Keratinocyte (primary cell): ENCODE measurements at regions not wholly inside any gene's neighbourhood (a gene's known extent, or its start where the extent isn't known, plus 50 kb on each side); places are given as distances from the start of the nearest gene placed in this dataset.

Experiments
- DNase-seq: peaks from one replicate; pipeline ENCODE4 v3.0.0-alpha.2; 2011; ENCODE audit warnings: low read depth, missing footprints, low spot score
- FAIRE-seq: peaks from 2 replicates; lab custom pipeline; 2011; peaks lifted over from hg19 to GRCh38; lab: Jason Lieb, UNC
- H2AFZ ChIP-seq: 2 replicates; pipeline ENCODE4 v1.6.0; 2012; ENCODE audit warnings: low read length, control low read depth, inconsistent platforms; ENCODE audit not compliant: control insufficient read depth
- H3K27ac ChIP-seq: 2 replicates; pipeline ENCODE4 v1.5.1; 2011; ENCODE audit warnings: low read length; ENCODE audit not compliant: control insufficient read depth, insufficient read depth
- H3K27me3 ChIP-seq: 3 replicates; pipeline ENCODE4 v1.6.0; 2011; ENCODE audit warnings: low read length; ENCODE audit not compliant: control insufficient read depth, insufficient read depth; ENCODE audit errors: extremely low read depth
- H3K36me3 ChIP-seq, 2 experiments: 2 replicates in 1 of 2; 3 replicates in 1 of 2; pipeline ENCODE4 v1.5.1; 2011; ENCODE audit warnings: low read length in 2 of 2, mild to moderate bottlenecking in 1 of 2; ENCODE audit not compliant: control insufficient read depth in 2 of 2, insufficient read depth in 2 of 2; ENCODE audit errors: extremely low read depth in 1 of 2
- H3K4me1 ChIP-seq: 3 replicates; pipeline ENCODE4 v1.5.1; 2011; ENCODE audit warnings: low read length; ENCODE audit not compliant: control insufficient read depth, insufficient read depth; ENCODE audit errors: extremely low read depth
- H3K4me2 ChIP-seq: 3 replicates; pipeline ENCODE4 v1.6.0; 2011; ENCODE audit warnings: low read depth, low read length; ENCODE audit not compliant: control insufficient read depth, insufficient read depth; ENCODE audit errors: extremely low read depth
- H3K4me3 ChIP-seq, 3 experiments: fragments of 200-600 bp in 1 of 3; sonication (generic) in 1 of 3; 2 replicates in 2 of 3; 3 replicates in 1 of 3; pipeline ENCODE4 v1.5.1; 2011 to 2016; ENCODE audit warnings: low read length in 3 of 3, mild to moderate bottlenecking in 3 of 3, control low read depth in 2 of 3, inconsistent platforms in 1 of 3, low read depth in 1 of 3, mixed read lengths in 1 of 3, mixed run types in 1 of 3, moderate library complexity in 1 of 3; ENCODE audit not compliant: control insufficient read depth in 2 of 3, insufficient read depth in 2 of 3; ENCODE audit errors: extremely low read depth in 1 of 3
- H3K79me2 ChIP-seq: 2 replicates; pipeline ENCODE4 v1.6.0; 2012; ENCODE audit warnings: low read length; ENCODE audit not compliant: control insufficient read depth, insufficient read depth
- H3K9ac ChIP-seq: 3 replicates; pipeline ENCODE4 v1.6.0; 2011; ENCODE audit warnings: low read length; ENCODE audit not compliant: control insufficient read depth, insufficient read depth; ENCODE audit errors: extremely low read depth
- H3K9me1 ChIP-seq: 3 replicates; pipeline ENCODE4 v1.6.0; 2011; ENCODE audit warnings: low read length; ENCODE audit not compliant: control insufficient read depth, insufficient read depth; ENCODE audit errors: extremely low read depth
- H3K9me3 ChIP-seq: 2 replicates; pipeline ENCODE4 v1.5.1; 2012; ENCODE audit warnings: low read depth, low read length; ENCODE audit not compliant: control insufficient read depth
- H4K20me1 ChIP-seq: 3 replicates; pipeline ENCODE4 v1.6.0; 2011; ENCODE audit warnings: low read length; ENCODE audit not compliant: control insufficient read depth, insufficient read depth; ENCODE audit errors: extremely low read depth
- EZH2 ChIP-seq: IDR thresholded peaks from one replicate; pipeline ENCODE4 v1.6.1; 2012; ENCODE audit warnings: inconsistent platforms, mild to moderate bottlenecking, low read length, moderate library complexity
- dilution Hi-C: fragments of 300-500 bp; cut with MboI; formaldehyde crosslinking; loops from one replicate; pipeline ENCODE4 v1.7.0; 2020; ENCODE audit warnings: low sequenced_read_pairs; ENCODE audit not compliant: extremely low pct_ligation_motif_present
- TF ChIP-seq, protein P1 (sequence below), 3 experiments: IDR thresholded peaks in 1 of 3; conservative IDR thresholded peaks in 1 of 3; optimal IDR thresholded peaks in 1 of 3; 2 replicates in 2 of 3; 3 replicates in 1 of 3; pipeline versions ENCODE3 to v1.5.1; 2011; ENCODE audit warnings: low read length in 3 of 3, mild to moderate bottlenecking in 3 of 3, moderate library complexity in 2 of 3, control low read depth in 1 of 3, inconsistent platforms in 1 of 3; ENCODE audit not compliant: insufficient read depth in 2 of 3; ENCODE audit errors: extremely low read depth in 1 of 3

- no peak for DNase-seq
- Histone ChIP-seq H3K9me1 (peaks cover 3% of the 10 kb centered on the region), H3K79me2 (peaks cover 88% of the 10 kb centered on the region), H3K36me3 (peaks cover 0 to 5% of the 10 kb centered on the region in 2 experiments), H3K27me3 (no peaks in the 10 kb centered on the region), H3K4me3 (no peak overlapping the region), H3K9ac (no peak overlapping the region), H3K4me1 (peaks cover 15% of the 10 kb centered on the region), H2AFZ (no peak overlapping the region), H3K4me2 (no peak overlapping the region), H3K9me3 (no peaks in the 10 kb centered on the region), H3K27ac (no peak overlapping the region), H4K20me1 (peaks cover 3% of the 10 kb centered on the region)
- TF ChIP-seq, protein P1, sequence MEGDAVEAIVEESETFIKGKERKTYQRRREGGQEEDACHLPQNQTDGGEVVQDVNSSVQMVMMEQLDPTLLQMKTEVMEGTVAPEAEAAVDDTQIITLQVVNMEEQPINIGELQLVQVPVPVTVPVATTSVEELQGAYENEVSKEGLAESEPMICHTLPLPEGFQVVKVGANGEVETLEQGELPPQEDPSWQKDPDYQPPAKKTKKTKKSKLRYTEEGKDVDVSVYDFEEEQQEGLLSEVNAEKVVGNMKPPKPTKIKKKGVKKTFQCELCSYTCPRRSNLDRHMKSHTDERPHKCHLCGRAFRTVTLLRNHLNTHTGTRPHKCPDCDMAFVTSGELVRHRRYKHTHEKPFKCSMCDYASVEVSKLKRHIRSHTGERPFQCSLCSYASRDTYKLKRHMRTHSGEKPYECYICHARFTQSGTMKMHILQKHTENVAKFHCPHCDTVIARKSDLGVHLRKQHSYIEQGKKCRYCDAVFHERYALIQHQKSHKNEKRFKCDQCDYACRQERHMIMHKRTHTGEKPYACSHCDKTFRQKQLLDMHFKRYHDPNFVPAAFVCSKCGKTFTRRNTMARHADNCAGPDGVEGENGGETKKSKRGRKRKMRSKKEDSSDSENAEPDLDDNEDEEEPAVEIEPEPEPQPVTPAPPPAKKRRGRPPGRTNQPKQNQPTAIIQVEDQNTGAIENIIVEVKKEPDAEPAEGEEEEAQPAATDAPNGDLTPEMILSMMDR (optimal IDR thresholded peaks at IDR 0.05 in 1 of 3, IDR thresholded peaks at IDR 0.05 in 1 of 3, conservative IDR thresholded peaks at IDR 0.05 in 1 of 3; ENCODE audit: extremely low read depth in 1 of 3, insufficient read depth in 2 of 3, low read length in 3 of 3), result no peak
- TF ChIP-seq EZH2, result no peak
- no peak for FAIRE-seq
- dilution Hi-C loops, result no loop called here
Observed at GRCh38 chr14:71328954-71329353, 421.7 kb downstream of the PCNX1 start.

- DNase-seq (no peak), FAIRE-seq (no peak)
- H3K4me3 ChIP-seq, result no peak overlapping the region
- no peak overlapping the region for H3K4me2 ChIP-seq
- H3K27ac ChIP-seq, result no peak overlapping the region
- peaks cover 5% of the 10 kb centered on the region for H4K20me1 ChIP-seq
- no peak overlapping the region for H2AFZ ChIP-seq
- peaks cover 80% of the 10 kb centered on the region for H3K79me2 ChIP-seq
- peaks cover 3% of the 10 kb centered on the region for H3K9me1 ChIP-seq
- TF ChIP-seq EZH2, result no peak
- TF ChIP-seq, protein P1 (optimal IDR thresholded peaks at IDR 0.05 in 1 of 3, IDR thresholded peaks at IDR 0.05 in 1 of 3, conservative IDR thresholded peaks at IDR 0.05 in 1 of 3; ENCODE audit: extremely low read depth in 1 of 3, insufficient read depth in 2 of 3, low read length in 3 of 3), result no peak
- no peak overlapping the region for H3K9ac ChIP-seq
- H3K9me3 ChIP-seq, result no peaks in the 10 kb centered on the region
- dilution Hi-C loops, result no loop called here
- H3K36me3 ChIP-seq, result peaks cover 0 to 5% of the 10 kb centered on the region in 2 experiments
- H3K4me1 ChIP-seq, result peaks cover 6% of the 10 kb centered on the region
- no peaks in the 10 kb centered on the region for H3K27me3 ChIP-seq
Observed at GRCh38 chr14:71331403-71331802, 424.1 kb downstream of the PCNX1 start.
